Endothelial cell of umbilical vein (primary cell): ENCODE measurements at regions not wholly inside any gene's neighbourhood (a gene's known extent, or its start where the extent isn't known, plus 50 kb on each side); places are given as distances from the start of the nearest gene placed in this dataset.

Experiments used
- BruUV-seq: library from RNA; stranded (reverse); fragments of 400-500 nt; replicated peaks from 2 replicates; lab custom pipeline; 2021; lab: Mats Ljungman, UMichigan
- CTCF ChIA-PET: fragments of 300-600, 350-600 bp; sonication (Branson Sonifier 250); formaldehyde crosslinking; loops from one replicate; lab custom pipeline; 2021; ENCODE audit warnings: antibody characterized with exemption, inconsistent platforms; lab: Charles Lee
- POLR2A ChIA-PET: fragments of 300-600, 350-600 bp; sonication (Branson Sonifier 250); formaldehyde crosslinking; loops from one replicate; lab custom pipeline; 2021; ENCODE audit warnings: antibody characterized with exemption, inconsistent platforms; lab: Charles Lee
- DNase-seq: peaks from one replicate; pipeline ENCODE4 v3.0.0-alpha.2; 2011; ENCODE audit warnings: low read depth, low spot score
- FAIRE-seq: peaks from 2 replicates; lab custom pipeline; 2011; peaks lifted over from hg19 to GRCh38; lab: Jason Lieb, UNC
- H2AFZ ChIP-seq: 2 replicates; pipeline ENCODE4 v1.6.0; 2012; ENCODE audit warnings: low read depth, low read length, control low read depth, inconsistent platforms
- H3K27ac ChIP-seq: 2 replicates; pipeline ENCODE4 v1.5.1; 2011; ENCODE audit warnings: low read depth, mild to moderate bottlenecking, control low read depth, low read length, moderate library complexity; ENCODE audit not compliant: insufficient read depth
- H3K27me3 ChIP-seq, 2 experiments: 2 replicates each; pipeline versions ENCODE4 v1.6.0 to v1.6.1; 2011; ENCODE audit warnings: low read length in 2 of 2, mixed read lengths in 1 of 2; ENCODE audit not compliant: control insufficient read depth in 2 of 2, insufficient read depth in 2 of 2
- H3K36me3 ChIP-seq, 2 experiments: 2 replicates in 1 of 2; 3 replicates in 1 of 2; pipeline ENCODE4 v1.5.1; 2011; ENCODE audit warnings: low read length in 2 of 2, mild to moderate bottlenecking in 1 of 2, moderate library complexity in 1 of 2; ENCODE audit not compliant: control insufficient read depth in 2 of 2, insufficient read depth in 2 of 2; ENCODE audit errors: extremely low read depth in 1 of 2
- H3K4me1 ChIP-seq: 3 replicates; pipeline ENCODE4 v1.5.1; 2011; ENCODE audit warnings: mild to moderate bottlenecking, low read length; ENCODE audit not compliant: control insufficient read depth, insufficient read depth; ENCODE audit errors: extremely low read depth
- H3K4me2 ChIP-seq: 2 replicates; pipeline ENCODE4 v1.6.1; 2011; ENCODE audit warnings: low read length, control low read depth, mixed read lengths; ENCODE audit not compliant: insufficient read depth
- H3K4me3 ChIP-seq, 3 experiments: fragments of 200-600 bp in 1 of 3; sonication (generic), shearing (Covaris generic) in 1 of 3; replicated peaks in 1 of 3; 2 replicates each; pipeline ENCODE4 v1.5.1; 2011 to 2016; ENCODE audit warnings: control low read depth in 3 of 3, low read length in 3 of 3, mild to moderate bottlenecking in 2 of 3, inconsistent platforms in 1 of 3, low read depth in 1 of 3, moderate library complexity in 1 of 3; ENCODE audit not compliant: insufficient read depth in 1 of 3
- H3K79me2 ChIP-seq: 2 replicates; pipeline ENCODE4 v1.6.0; 2012; ENCODE audit warnings: low read length, inconsistent platforms; ENCODE audit not compliant: control insufficient read depth, insufficient read depth
- H3K9ac ChIP-seq: replicated peaks from 2 replicates; pipeline ENCODE3; 2011; ENCODE audit warnings: low read length, control low read depth; ENCODE audit not compliant: insufficient read depth; ENCODE audit errors: extremely low read depth
- H3K9me1 ChIP-seq: replicated peaks from 3 replicates; pipeline ENCODE4 v1.6.0; 2011; ENCODE audit warnings: mild to moderate bottlenecking, low read length; ENCODE audit not compliant: control insufficient read depth, insufficient read depth; ENCODE audit errors: extremely low read depth
- H3K9me3 ChIP-seq: replicated peaks from 2 replicates; pipeline ENCODE4 v1.5.1; 2012; ENCODE audit warnings: low read length, inconsistent platforms; ENCODE audit not compliant: control insufficient read depth, insufficient read depth
- H4K20me1 ChIP-seq: replicated peaks from 2 replicates; pipeline ENCODE3; 2011; ENCODE audit warnings: mild to moderate bottlenecking, low read length; ENCODE audit not compliant: control insufficient read depth, insufficient read depth; ENCODE audit errors: extremely low read depth
- CTCF ChIP-seq, 2 donors: IDR thresholded peaks; 1 replicate in 1 of 2; 2 replicates in 1 of 2; pipeline ENCODE4 v1.5.1; 2011; ENCODE audit warnings: low read length in 2 of 2, mild to moderate bottlenecking in 2 of 2, moderate library complexity in 2 of 2, control low read depth in 1 of 2, inconsistent platforms in 1 of 2, low read depth in 1 of 2; ENCODE audit not compliant: insufficient read depth in 1 of 2; ENCODE audit errors: extremely low read depth in 1 of 2
- EZH2 ChIP-seq: IDR thresholded peaks from 2 replicates; pipeline ENCODE4 v1.6.1; 2012; ENCODE audit warnings: borderline replicate concordance, low read depth, mild to moderate bottlenecking, moderate library complexity, low read length, inconsistent platforms; ENCODE audit not compliant: severe bottlenecking
- FOS ChIP-seq: IDR thresholded peaks from 2 replicates; pipeline ENCODE4 v1.6.1; 2011; ENCODE audit warnings: mild to moderate bottlenecking, low read length, moderate library complexity, borderline replicate concordance; ENCODE audit not compliant: insufficient read depth
- GATA2 ChIP-seq: IDR thresholded peaks from 2 replicates; pipeline ENCODE4 v1.7.0; 2011; ENCODE audit warnings: low read depth, mild to moderate bottlenecking, moderate library complexity, mixed read lengths, low read length; ENCODE audit not compliant: insufficient read length, insufficient read depth
- JUN ChIP-seq: IDR thresholded peaks from 2 replicates; pipeline ENCODE4 v1.6.1; 2011; ENCODE audit warnings: borderline replicate concordance, low read depth; ENCODE audit not compliant: insufficient read length, insufficient read depth
- MYC ChIP-seq: IDR thresholded peaks from one replicate; pipeline ENCODE4 v1.6.1; 2011; ENCODE audit warnings: mild to moderate bottlenecking, low read depth, low read length
- POLR2A ChIP-seq: IDR thresholded peaks from 2 replicates; pipeline ENCODE4 v1.6.1; 2012; ENCODE audit warnings: low read depth, mild to moderate bottlenecking, control low read depth, low read length
- POLR2AphosphoS5 ChIP-seq: IDR thresholded peaks from 2 replicates; pipeline ENCODE4 v1.6.1; 2012; ENCODE audit warnings: low read depth, mild to moderate bottlenecking, control low read depth, low read length, moderate library complexity; ENCODE audit not compliant: insufficient read depth
- dilution Hi-C: fragments of 300-500 bp; cut with MboI; formaldehyde crosslinking; loops from one replicate; pipeline ENCODE4 v1.15.0; 2019; ENCODE audit warnings: low sequenced_read_pairs; ENCODE audit not compliant: extremely low pct_ligation_motif_present
- intact Hi-C: fragments of 100-400 bp; cut with micrococcal nuclease; formaldehyde crosslinking; loops from one replicate; pipeline ENCODE4 v1.10.0; 2022
- TF ChIP-seq, protein P1 (sequence below): IDR thresholded peaks from 2 replicates; pipeline ENCODE4 v1.6.1; 2011; ENCODE audit not compliant: insufficient read depth, insufficient read length

- Histone ChIP-seq H4K20me1 (no peaks in the 10 kb centered on the region), H3K27me3 (no peaks in the 10 kb centered on the region), H3K4me3 (no peak overlapping the region), H3K36me3 (no peaks in the 10 kb centered on the region), H3K9ac (no peak overlapping the region), H3K4me1 (no peaks in the 10 kb centered on the region), H3K79me2 (no peaks in the 10 kb centered on the region), H3K9me3 (no peaks in the 10 kb centered on the region), H3K27ac (no peak overlapping the region), H2AFZ (no peak overlapping the region), H3K9me1 (no peaks in the 10 kb centered on the region), H3K4me2 (no peak overlapping the region)
- BruUV-seq, result no TSS peak
- DNase-seq (no peak), FAIRE-seq (no peak)
- CTCF ChIA-PET, result interaction anchor here (2.5 kb wide), 1 partner anchor 15 kb away, joined by 10 read pairs; no protein-coding TSS in a partner anchor
- intact Hi-C loops (no loop called here), dilution Hi-C loops (no loop called here)
- no peak for TF ChIP-seq MYC
- TF ChIP-seq POLR2A, result no peak
- no peak for TF ChIP-seq POLR2AphosphoS5
- no peak for TF ChIP-seq FOS
- no peak for TF ChIP-seq JUN
- TF ChIP-seq GATA2, result no peak
- POLR2A ChIA-PET, result no interaction called here
Measured at GRCh38 chr6:54702772-54703171, 143.8 kb upstream of the FAM83B start.

DNA sequence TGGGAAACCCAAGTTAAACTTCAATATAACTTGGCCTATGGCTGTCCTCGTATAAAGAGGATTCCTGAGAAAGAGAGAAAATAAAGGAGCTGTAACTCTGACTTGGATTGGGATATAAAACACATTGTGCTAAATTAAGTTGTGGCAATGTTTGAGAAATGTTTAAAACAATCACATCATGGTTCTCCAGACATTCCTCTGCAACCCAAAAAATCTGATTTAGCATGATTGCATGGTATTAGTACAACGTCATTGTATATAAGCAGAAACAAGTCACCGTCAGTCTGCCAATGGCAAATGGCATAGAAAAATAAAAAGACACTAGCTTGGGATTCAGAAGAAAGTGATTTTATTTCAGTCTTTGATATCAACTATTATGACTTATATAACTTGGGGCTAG is 140.2 kb upstream of the FAM83B start:
- H2AFZ ChIP-seq, result no peak overlapping the region
- H3K4me1 ChIP-seq, result no peaks in the 10 kb centered on the region
- dilution Hi-C loops (no loop called here), intact Hi-C loops (no loop called here)
- H3K36me3 ChIP-seq, result no peaks in the 10 kb centered on the region
- H3K9ac ChIP-seq, result no peak overlapping the region
- no peaks in the 10 kb centered on the region for H4K20me1 ChIP-seq
- CTCF ChIA-PET, result interaction anchor here (1.2 to 3.5 kb wide), 2 partner anchors 11 to 13 kb away, joined by 4 to 20 read pairs; no protein-coding TSS in a partner anchor
- no peak overlapping the region for H3K27ac ChIP-seq
- FAIRE-seq (no peak), DNase-seq (no peak)
- POLR2A ChIA-PET, result no interaction called here
- no peaks in the 10 kb centered on the region for H3K27me3 ChIP-seq
- no peak overlapping the region for H3K4me3 ChIP-seq
- H3K9me1 ChIP-seq, result no peaks in the 10 kb centered on the region
- BruUV-seq, result no TSS peak
- TF ChIP-seq CTCF (IDR thresholded peaks at IDR 0.05; ENCODE audit: extremely low read depth in 1 of 2, insufficient read depth in 1 of 2, low read depth in 1 of 2, low read length in 2 of 2) (no peak), EZH2 (no peak), POLR2AphosphoS5 (no peak), POLR2A (no peak), GATA2 (no peak), MYC (no peak), JUN (no peak), FOS (no peak)
- TF ChIP-seq, protein P1, sequence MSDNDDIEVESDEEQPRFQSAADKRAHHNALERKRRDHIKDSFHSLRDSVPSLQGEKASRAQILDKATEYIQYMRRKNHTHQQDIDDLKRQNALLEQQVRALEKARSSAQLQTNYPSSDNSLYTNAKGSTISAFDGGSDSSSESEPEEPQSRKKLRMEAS, result no peak
- H3K9me3 ChIP-seq, result no peaks in the 10 kb centered on the region
- H3K79me2 ChIP-seq, result no peaks in the 10 kb centered on the region
- H3K4me2 ChIP-seq, result no peak overlapping the region
